Skin epidermis (tissue), 12 donors: ENCODE measurements at regions not wholly inside any gene's neighbourhood (a gene's known extent, or its start where the extent isn't known, plus 50 kb on each side); places are given as distances from the start of the nearest gene placed in this dataset.

ENCODE experiments used
- H3K27ac ChIP-seq, 21 experiments: fragments of 200-600 bp; sonication (generic) in 11 of 21; one replicate each; pipeline ENCODE4 v1.5.0; 2020; ENCODE audit warnings: mild to moderate bottlenecking in 3 of 21, inconsistent platforms in 2 of 21, moderate library complexity in 2 of 21
- H3K4me3 ChIP-seq, 7 experiments: fragments of 200-600 bp; sonication (generic) in 2 of 7; one replicate each; pipeline ENCODE4 v1.5.0; 2020; ENCODE audit warnings: inconsistent platforms in 2 of 7, mild to moderate bottlenecking in 2 of 7, moderate library complexity in 1 of 7

DNA sequence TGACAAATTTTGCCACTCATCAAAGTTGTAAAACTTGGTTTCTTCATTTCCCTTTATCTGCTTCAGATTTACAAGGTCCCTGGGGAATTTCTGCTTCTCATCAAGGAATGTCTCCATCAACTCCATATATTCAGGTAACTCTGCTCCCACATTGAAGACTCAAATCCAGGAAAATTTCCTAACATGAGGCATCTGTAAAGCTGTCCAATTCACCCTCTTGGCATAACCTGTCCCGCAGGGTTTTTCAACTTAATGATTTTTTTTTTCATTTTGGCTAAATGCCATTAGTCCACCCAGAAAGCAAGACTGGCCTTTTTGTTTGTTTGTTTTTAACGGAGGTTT lies 50.2 kb upstream of the SLC30A5 start:
- Histone ChIP-seq H3K27ac (peak overlapping the region in 10 of 21 experiments; percentile 32 to 78 (median 76)), H3K4me3 (peak overlapping the region in 6 of 7 experiments; percentile 25 to 48 (median 38))
